ENCODE measurements at regions not wholly inside any gene's neighbourhood (a gene's known extent, or its start where the extent isn't known, plus 50 kb on each side); places are given as distances from the start of the nearest gene placed in this dataset.

- no peak overlapping the region for H2AK5ac ChIP-seq (ENCODE audit: low read depth, low read length)
- H4K20me1 ChIP-seq (replicated peaks in 1 of 2; ENCODE audit: control insufficient read depth in 1 of 2, insufficient read depth in 2 of 2, low read length in 2 of 2) = no peaks in the 10 kb centered on the region
- no peak overlapping the region for H4K8ac ChIP-seq (ENCODE audit: extremely low read depth, insufficient read depth, low read length)
- no peak overlapping the region for H3K4ac ChIP-seq (replicated peaks; ENCODE audit: insufficient read length, low read depth, low read length)
- peaks cover 0 to 2% (median 0%) of the 10 kb centered on the region in 4 experiments; a peak in 1 of 7 replicates for H3K4me1 ChIP-seq (replicated peaks in 1 of 4; ENCODE audit: control insufficient read depth in 3 of 4, insufficient read depth in 4 of 4, low read length in 3 of 4)
- H3K14ac ChIP-seq (ENCODE audit: insufficient read length) = no peak overlapping the region
- H3K23ac ChIP-seq (ENCODE audit: insufficient read length) = no peak overlapping the region
- FAIRE-seq (no peak), DNase-seq (ENCODE audit: low read depth in 1 of 2, low spot score in 2 of 2) (no peak)
- no peak overlapping the region for H2BK5ac ChIP-seq (ENCODE audit: low read depth, low read length)
- H3K79me2 ChIP-seq (ENCODE audit: control insufficient read depth in 1 of 2, insufficient read depth in 2 of 2, low read length in 2 of 2) = no peaks in the 10 kb centered on the region
- no peak overlapping the region for H3K18ac ChIP-seq (ENCODE audit: extremely low read depth, low read length)
- H3K79me1 ChIP-seq (ENCODE audit: low read depth, low read length) = no peaks in the 10 kb centered on the region
- no peaks in the 10 kb centered on the region for H3K23me2 ChIP-seq (ENCODE audit: low read depth, low read length)
- 94% methylated on average over 1 of the region's 1 CpG; no CpG with 5 or more reads in 1 of the 2 experiments for WGBS, 2 experiments (ENCODE audit: extremely low coverage in 1 of 2, insufficient coverage in 1 of 2, insufficient read length in 1 of 2, insufficient replicate concordance in 2 of 2, low coverage in 1 of 2, low lambda C conversion rate in 2 of 2, missing lambda C conversion rate in 1 of 2)
- TF ChIP-seq EZH2 (IDR thresholded peaks at IDR 0.05; ENCODE audit: low read depth, low read length, severe bottlenecking) (no peak), SRF (IDR thresholded peaks at IDR 0.05; ENCODE audit: low read depth, low read length) (no peak), NRF1 (IDR thresholded peaks at IDR 0.05; ENCODE audit: low read depth, low read length) (no peak), CTCF (IDR thresholded peaks at IDR 0.05; ENCODE audit: control extremely low read depth in 1 of 3, insufficient read depth in 1 of 3, low read depth in 1 of 3, low read length in 3 of 3) (no peak), SAP30 (IDR thresholded peaks at IDR 0.05; ENCODE audit: insufficient read depth, insufficient replicate concordance, low read length) (no peak), BRCA1 (IDR thresholded peaks at IDR 0.05; ENCODE audit: low read depth, low read length) (no peak)
- H2BK120ac ChIP-seq (replicated peaks; ENCODE audit: low read depth, low read length) = no peak overlapping the region
- no peaks in the 10 kb centered on the region for H3K9me3 ChIP-seq (ENCODE audit: insufficient read depth in 2 of 2, low read depth in 1 of 2, low read length in 1 of 2)
- no peak overlapping the region for H3K27ac ChIP-seq (ENCODE audit: low read depth, low read length)
- H2BK20ac ChIP-seq (ENCODE audit: low read length) = no peak overlapping the region
- H3K27me3 ChIP-seq (replicated peaks in 1 of 4; ENCODE audit: control insufficient read depth in 3 of 4, extremely low read depth in 1 of 4, insufficient read depth in 3 of 4, low read length in 3 of 4) = no peaks in the 10 kb centered on the region
- no peak overlapping the region for H3K56ac ChIP-seq (replicated peaks; ENCODE audit: insufficient read length, low read depth, low read length)
- H3K36me3 ChIP-seq (ENCODE audit: control insufficient read depth in 2 of 4, insufficient read depth in 4 of 4, low read length in 3 of 4) = no peaks in the 10 kb centered on the region
- no peak overlapping the region for H2AFZ ChIP-seq (ENCODE audit: low read length)
- no peak overlapping the region for H4K5ac ChIP-seq (ENCODE audit: insufficient read length, low read depth, low read length)
- H4K91ac ChIP-seq (replicated peaks; ENCODE audit: insufficient read length, low read length) = no peak overlapping the region
- no peak overlapping the region for H3K4me3 ChIP-seq (ENCODE audit: extremely low read depth in 1 of 4, insufficient read depth in 2 of 4, low read depth in 3 of 4, low read length in 4 of 4)
- no peak overlapping the region for H2BK15ac ChIP-seq (ENCODE audit: low read length)
- no peak overlapping the region for H3K9ac ChIP-seq (replicated peaks in 1 of 4; ENCODE audit: extremely low read depth in 1 of 4, low read depth in 3 of 4, low read length in 3 of 4)
- H3K4me2 ChIP-seq (ENCODE audit: insufficient read depth in 1 of 2, low read depth in 2 of 2, low read length in 2 of 2) = no peak overlapping the region
- ChIA-PET POLR2A (ENCODE audit: partially characterized antibody) (no interaction called here), CTCF (ENCODE audit: partially characterized antibody) (interaction anchor here (0.6 kb wide), 1 partner anchor 92 kb away, joined by 3 read pairs; no protein-coding TSS in a partner anchor)
- H2BK12ac ChIP-seq (ENCODE audit: low read depth, low read length) = no peak overlapping the region
Observed at GRCh38 chr13:67632590-67632989, 402.5 kb upstream of the PCDH9 start.

All from H1 (cell line).